GM12891 (cell line): ENCODE measurements at regions not wholly inside any gene's neighbourhood (a gene's known extent, or its start where the extent isn't known, plus 50 kb on each side); places are given as distances from the start of the nearest gene placed in this dataset.

Source experiments
- POLR2A ChIP-seq: IDR thresholded peaks from 2 replicates; pipeline ENCODE4 v1.6.1; 2011; ENCODE audit warnings: low read depth, low read length, control low read depth
- POLR2AphosphoS5 ChIP-seq: IDR thresholded peaks from 2 replicates; pipeline ENCODE4 v1.6.1; 2011; ENCODE audit warnings: low read depth, low read length, control low read depth
- TAF1 ChIP-seq: IDR thresholded peaks from 2 replicates; pipeline ENCODE4 v1.6.1; 2011; ENCODE audit warnings: low read depth, low read length, control low read depth

- no peak for TF ChIP-seq POLR2AphosphoS5
- TF ChIP-seq POLR2A: no peak
- no peak for TF ChIP-seq TAF1
Observed at GRCh38 chr7:67663644-67664043, 667.0 kb downstream of the TYW1 start.
